GM23338 (cell line): ENCODE measurements at regions not wholly inside any gene's neighbourhood (a gene's known extent, or its start where the extent isn't known, plus 50 kb on each side); places are given as distances from the start of the nearest gene placed in this dataset.

ENCODE experiments used
- ATAC-seq: fragments of 200-7000 bp; cut with Tn5 transposase; 3 replicates; pipeline ENCODE4 v1.9.1; 2020
- DNase-seq: peaks from one replicate; pipeline ENCODE4 v3.0.0-alpha.2; 2015; ENCODE audit warnings: low spot score
- H2AFZ ChIP-seq: fragments of 200-600 bp; sonication (generic); 2 replicates; pipeline ENCODE4 v1.8.0; 2016; ENCODE audit warnings: antibody characterized with exemption, mild to moderate bottlenecking, moderate library complexity
- H3F3A ChIP-seq: fragments of 200-600 bp; sonication (generic); replicated peaks from 2 replicates; pipeline ENCODE4 v1.8.0; 2017; ENCODE audit warnings: antibody characterized with exemption, mixed run types, low read depth
- H3K27ac ChIP-seq: fragments of 200-600 bp; sonication (generic); 2 replicates; pipeline ENCODE4 v1.6.1; 2016; ENCODE audit warnings: low read depth
- H3K27me3 ChIP-seq: fragments of 200-600 bp; sonication (generic); 2 replicates; pipeline ENCODE4 v1.8.0; 2016; ENCODE audit warnings: mild to moderate bottlenecking, mixed run types, moderate library complexity; ENCODE audit not compliant: insufficient read depth
- H3K36me3 ChIP-seq: fragments of 200-600 bp; sonication (generic); 2 replicates; pipeline ENCODE4 v1.8.0; 2016; ENCODE audit warnings: mild to moderate bottlenecking; ENCODE audit not compliant: insufficient read depth
- H3K4me1 ChIP-seq: fragments of 200-600 bp; sonication (generic); 2 replicates; pipeline ENCODE4 v1.8.0; 2016; ENCODE audit warnings: mild to moderate bottlenecking, moderate library complexity; ENCODE audit not compliant: insufficient read depth
- H3K4me2 ChIP-seq: fragments of 200-600 bp; sonication (generic); 2 replicates; pipeline ENCODE4 v1.7.1; 2017; ENCODE audit warnings: mixed run types
- H3K4me3 ChIP-seq: fragments of 200-600 bp; sonication (generic); 2 replicates; pipeline ENCODE4 v1.6.1; 2016; ENCODE audit warnings: mixed run types
- H3K79me2 ChIP-seq: fragments of 200-600 bp; sonication (generic); replicated peaks from 2 replicates; pipeline ENCODE4 v1.8.0; 2017; ENCODE audit warnings: mild to moderate bottlenecking; ENCODE audit not compliant: insufficient read depth
- H3K9me2 ChIP-seq: fragments of 200-600 bp; sonication (generic); 2 replicates; pipeline ENCODE4 v1.8.0; 2017; ENCODE audit not compliant: insufficient read depth
- H4K20me1 ChIP-seq: fragments of 200-600 bp; sonication (generic); replicated peaks from 2 replicates; pipeline ENCODE4 v1.8.0; 2017; ENCODE audit warnings: mild to moderate bottlenecking; ENCODE audit not compliant: insufficient read depth
- H3K27ac Mint-ChIP-seq: 2 replicates; pipeline ENCODE4 v1.8.0; 2020; ENCODE audit warnings: inconsistent platforms, mild to moderate bottlenecking, moderate library complexity, mixed read lengths
- H3K27me3 Mint-ChIP-seq: 3 replicates; pipeline ENCODE4 v1.8.0; 2022; ENCODE audit warnings: low read depth, mild to moderate bottlenecking, moderate library complexity, mixed read lengths, inconsistent platforms; ENCODE audit not compliant: insufficient read depth, poor library complexity
- H3K36me3 Mint-ChIP-seq: 3 replicates; pipeline ENCODE4 v1.8.0; 2021; ENCODE audit warnings: low read depth, mild to moderate bottlenecking, inconsistent platforms, moderate library complexity, mixed read lengths
- H3K4me1 Mint-ChIP-seq: 3 replicates; pipeline ENCODE4 v1.8.0; 2020; ENCODE audit warnings: mild to moderate bottlenecking, inconsistent platforms, mixed read lengths
- H3K4me3 Mint-ChIP-seq: 3 replicates; pipeline ENCODE4 v1.8.0; 2021; ENCODE audit warnings: moderate library complexity, mild to moderate bottlenecking, inconsistent platforms, mixed read lengths
- H3K9me3 Mint-ChIP-seq: 3 replicates; pipeline ENCODE4 v1.8.0; 2020; ENCODE audit warnings: moderate library complexity, mild to moderate bottlenecking, inconsistent platforms, mixed read lengths
- CREB1 ChIP-seq: fragments of 250-450 bp; sonication (Bioruptor Pico); IDR thresholded peaks from 2 replicates; pipeline ENCODE4 v1.5.0; 2020; ENCODE audit warnings: low read depth, mild to moderate bottlenecking, moderate library complexity
- EZH2 ChIP-seq: fragments of 200-600 bp; sonication (generic); IDR thresholded peaks from one replicate; pipeline ENCODE4 v1.8.0; 2017; ENCODE audit warnings: antibody characterized with exemption, mild to moderate bottlenecking, low read depth; ENCODE audit not compliant: unreplicated experiment
- EZH2phosphoT487 ChIP-seq: fragments of 200-600 bp; sonication (generic); IDR thresholded peaks from one replicate; pipeline ENCODE4 v1.8.1; 2018; ENCODE audit warnings: antibody characterized with exemption; ENCODE audit not compliant: unreplicated experiment
- JUNB ChIP-seq: IDR thresholded peaks from one replicate; pipeline ENCODE4 v1.6.1; 2016; ENCODE audit warnings: antibody characterized with exemption; ENCODE audit not compliant: unreplicated experiment
- NANOG ChIP-seq: IDR thresholded peaks from 2 replicates; pipeline ENCODE4 v1.6.1; 2016; ENCODE audit warnings: antibody characterized with exemption, borderline replicate concordance
- STAT1 ChIP-seq: IDR thresholded peaks from one replicate; pipeline ENCODE4 v1.6.1; 2016; ENCODE audit warnings: antibody characterized with exemption; ENCODE audit not compliant: unreplicated experiment
- ZNF331 ChIP-seq: fragments of 250-450 bp; sonication (Bioruptor Pico); IDR thresholded peaks from 2 replicates; pipeline ENCODE4 v1.5.0; 2020; ENCODE audit warnings: low read depth, mild to moderate bottlenecking, moderate library complexity
- TF ChIP-seq, protein P1 (sequence below), 2 experiments: fragments of 200-600 bp in 1 of 2; sonication (generic) in 1 of 2; conservative IDR thresholded peaks; 2 replicates each; pipeline versions ENCODE4 v1.5.1 to v1.6.1; 2016 to 2017; ENCODE audit warnings: antibody characterized with exemption in 2 of 2, low read depth in 2 of 2, mild to moderate bottlenecking in 2 of 2, moderate library complexity in 1 of 2
- TF ChIP-seq, protein P2 (sequence below): IDR thresholded peaks from one replicate; pipeline ENCODE4 v1.6.1; 2018; ENCODE audit warnings: antibody characterized with exemption; ENCODE audit not compliant: unreplicated experiment
- TF ChIP-seq, protein P3 (sequence below): fragments of 250-450 bp; sonication (Bioruptor Pico); IDR thresholded peaks from 2 replicates; pipeline ENCODE4 v1.5.0; 2020; ENCODE audit warnings: mild to moderate bottlenecking, moderate library complexity
- TF ChIP-seq, protein P4 (sequence below): IDR thresholded peaks from 2 replicates; pipeline ENCODE4 v1.6.1; 2016; ENCODE audit warnings: antibody characterized with exemption

DNA sequence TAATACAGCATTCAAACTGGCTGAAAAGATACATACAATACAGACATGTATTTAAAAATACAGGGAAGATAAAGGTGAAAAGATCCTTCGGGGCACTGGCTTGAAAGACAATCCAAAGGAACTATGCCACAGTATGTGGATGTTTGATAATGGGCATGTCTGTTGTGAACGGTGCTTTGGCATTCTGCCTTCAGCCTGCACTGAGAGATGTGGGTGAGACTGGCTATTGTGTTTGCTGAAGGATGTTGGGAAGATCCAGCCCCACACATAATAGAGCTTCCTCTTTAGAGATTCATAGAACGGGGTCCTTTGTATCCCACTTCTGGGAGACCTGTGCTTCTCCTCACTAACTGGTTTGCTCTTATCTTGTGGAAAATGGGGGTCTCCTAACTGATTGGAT lies 65.1 kb upstream of the CXCR4 start:
- Mint-ChIP-seq H3K27me3 (peaks cover 2% of the 10 kb centered on the region), H3K27ac (no peak overlapping the region), H3K36me3 (no peaks in the 10 kb centered on the region), H3K4me1 (no peaks in the 10 kb centered on the region), H3K4me3 (no peak overlapping the region), H3K9me3 (peaks cover 16% of the 10 kb centered on the region)
- H3K27me3 ChIP-seq = no peaks in the 10 kb centered on the region
- H3K27ac ChIP-seq = no peak overlapping the region
- H3F3A ChIP-seq = no peaks in the 10 kb centered on the region
- H3K79me2 ChIP-seq = no peaks in the 10 kb centered on the region
- no peak overlapping the region for H2AFZ ChIP-seq
- TF ChIP-seq, protein P1, sequence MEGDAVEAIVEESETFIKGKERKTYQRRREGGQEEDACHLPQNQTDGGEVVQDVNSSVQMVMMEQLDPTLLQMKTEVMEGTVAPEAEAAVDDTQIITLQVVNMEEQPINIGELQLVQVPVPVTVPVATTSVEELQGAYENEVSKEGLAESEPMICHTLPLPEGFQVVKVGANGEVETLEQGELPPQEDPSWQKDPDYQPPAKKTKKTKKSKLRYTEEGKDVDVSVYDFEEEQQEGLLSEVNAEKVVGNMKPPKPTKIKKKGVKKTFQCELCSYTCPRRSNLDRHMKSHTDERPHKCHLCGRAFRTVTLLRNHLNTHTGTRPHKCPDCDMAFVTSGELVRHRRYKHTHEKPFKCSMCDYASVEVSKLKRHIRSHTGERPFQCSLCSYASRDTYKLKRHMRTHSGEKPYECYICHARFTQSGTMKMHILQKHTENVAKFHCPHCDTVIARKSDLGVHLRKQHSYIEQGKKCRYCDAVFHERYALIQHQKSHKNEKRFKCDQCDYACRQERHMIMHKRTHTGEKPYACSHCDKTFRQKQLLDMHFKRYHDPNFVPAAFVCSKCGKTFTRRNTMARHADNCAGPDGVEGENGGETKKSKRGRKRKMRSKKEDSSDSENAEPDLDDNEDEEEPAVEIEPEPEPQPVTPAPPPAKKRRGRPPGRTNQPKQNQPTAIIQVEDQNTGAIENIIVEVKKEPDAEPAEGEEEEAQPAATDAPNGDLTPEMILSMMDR (conservative IDR thresholded peaks at IDR 0.05; ENCODE audit: low read depth in 2 of 2) = no peak
- no peak for TF ChIP-seq JUNB
- no peak for TF ChIP-seq NANOG
- TF ChIP-seq, protein P2, sequence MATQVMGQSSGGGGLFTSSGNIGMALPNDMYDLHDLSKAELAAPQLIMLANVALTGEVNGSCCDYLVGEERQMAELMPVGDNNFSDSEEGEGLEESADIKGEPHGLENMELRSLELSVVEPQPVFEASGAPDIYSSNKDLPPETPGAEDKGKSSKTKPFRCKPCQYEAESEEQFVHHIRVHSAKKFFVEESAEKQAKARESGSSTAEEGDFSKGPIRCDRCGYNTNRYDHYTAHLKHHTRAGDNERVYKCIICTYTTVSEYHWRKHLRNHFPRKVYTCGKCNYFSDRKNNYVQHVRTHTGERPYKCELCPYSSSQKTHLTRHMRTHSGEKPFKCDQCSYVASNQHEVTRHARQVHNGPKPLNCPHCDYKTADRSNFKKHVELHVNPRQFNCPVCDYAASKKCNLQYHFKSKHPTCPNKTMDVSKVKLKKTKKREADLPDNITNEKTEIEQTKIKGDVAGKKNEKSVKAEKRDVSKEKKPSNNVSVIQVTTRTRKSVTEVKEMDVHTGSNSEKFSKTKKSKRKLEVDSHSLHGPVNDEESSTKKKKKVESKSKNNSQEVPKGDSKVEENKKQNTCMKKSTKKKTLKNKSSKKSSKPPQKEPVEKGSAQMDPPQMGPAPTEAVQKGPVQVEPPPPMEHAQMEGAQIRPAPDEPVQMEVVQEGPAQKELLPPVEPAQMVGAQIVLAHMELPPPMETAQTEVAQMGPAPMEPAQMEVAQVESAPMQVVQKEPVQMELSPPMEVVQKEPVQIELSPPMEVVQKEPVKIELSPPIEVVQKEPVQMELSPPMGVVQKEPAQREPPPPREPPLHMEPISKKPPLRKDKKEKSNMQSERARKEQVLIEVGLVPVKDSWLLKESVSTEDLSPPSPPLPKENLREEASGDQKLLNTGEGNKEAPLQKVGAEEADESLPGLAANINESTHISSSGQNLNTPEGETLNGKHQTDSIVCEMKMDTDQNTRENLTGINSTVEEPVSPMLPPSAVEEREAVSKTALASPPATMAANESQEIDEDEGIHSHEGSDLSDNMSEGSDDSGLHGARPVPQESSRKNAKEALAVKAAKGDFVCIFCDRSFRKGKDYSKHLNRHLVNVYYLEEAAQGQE = no peak
- no peak for TF ChIP-seq ZNF331 (CRISPR knock-in tag)
- no peak for TF ChIP-seq EZH2phosphoT487
- no peak for TF ChIP-seq STAT1
- TF ChIP-seq CREB1 (CRISPR knock-in tag) = no peak
- TF ChIP-seq, protein P3, sequence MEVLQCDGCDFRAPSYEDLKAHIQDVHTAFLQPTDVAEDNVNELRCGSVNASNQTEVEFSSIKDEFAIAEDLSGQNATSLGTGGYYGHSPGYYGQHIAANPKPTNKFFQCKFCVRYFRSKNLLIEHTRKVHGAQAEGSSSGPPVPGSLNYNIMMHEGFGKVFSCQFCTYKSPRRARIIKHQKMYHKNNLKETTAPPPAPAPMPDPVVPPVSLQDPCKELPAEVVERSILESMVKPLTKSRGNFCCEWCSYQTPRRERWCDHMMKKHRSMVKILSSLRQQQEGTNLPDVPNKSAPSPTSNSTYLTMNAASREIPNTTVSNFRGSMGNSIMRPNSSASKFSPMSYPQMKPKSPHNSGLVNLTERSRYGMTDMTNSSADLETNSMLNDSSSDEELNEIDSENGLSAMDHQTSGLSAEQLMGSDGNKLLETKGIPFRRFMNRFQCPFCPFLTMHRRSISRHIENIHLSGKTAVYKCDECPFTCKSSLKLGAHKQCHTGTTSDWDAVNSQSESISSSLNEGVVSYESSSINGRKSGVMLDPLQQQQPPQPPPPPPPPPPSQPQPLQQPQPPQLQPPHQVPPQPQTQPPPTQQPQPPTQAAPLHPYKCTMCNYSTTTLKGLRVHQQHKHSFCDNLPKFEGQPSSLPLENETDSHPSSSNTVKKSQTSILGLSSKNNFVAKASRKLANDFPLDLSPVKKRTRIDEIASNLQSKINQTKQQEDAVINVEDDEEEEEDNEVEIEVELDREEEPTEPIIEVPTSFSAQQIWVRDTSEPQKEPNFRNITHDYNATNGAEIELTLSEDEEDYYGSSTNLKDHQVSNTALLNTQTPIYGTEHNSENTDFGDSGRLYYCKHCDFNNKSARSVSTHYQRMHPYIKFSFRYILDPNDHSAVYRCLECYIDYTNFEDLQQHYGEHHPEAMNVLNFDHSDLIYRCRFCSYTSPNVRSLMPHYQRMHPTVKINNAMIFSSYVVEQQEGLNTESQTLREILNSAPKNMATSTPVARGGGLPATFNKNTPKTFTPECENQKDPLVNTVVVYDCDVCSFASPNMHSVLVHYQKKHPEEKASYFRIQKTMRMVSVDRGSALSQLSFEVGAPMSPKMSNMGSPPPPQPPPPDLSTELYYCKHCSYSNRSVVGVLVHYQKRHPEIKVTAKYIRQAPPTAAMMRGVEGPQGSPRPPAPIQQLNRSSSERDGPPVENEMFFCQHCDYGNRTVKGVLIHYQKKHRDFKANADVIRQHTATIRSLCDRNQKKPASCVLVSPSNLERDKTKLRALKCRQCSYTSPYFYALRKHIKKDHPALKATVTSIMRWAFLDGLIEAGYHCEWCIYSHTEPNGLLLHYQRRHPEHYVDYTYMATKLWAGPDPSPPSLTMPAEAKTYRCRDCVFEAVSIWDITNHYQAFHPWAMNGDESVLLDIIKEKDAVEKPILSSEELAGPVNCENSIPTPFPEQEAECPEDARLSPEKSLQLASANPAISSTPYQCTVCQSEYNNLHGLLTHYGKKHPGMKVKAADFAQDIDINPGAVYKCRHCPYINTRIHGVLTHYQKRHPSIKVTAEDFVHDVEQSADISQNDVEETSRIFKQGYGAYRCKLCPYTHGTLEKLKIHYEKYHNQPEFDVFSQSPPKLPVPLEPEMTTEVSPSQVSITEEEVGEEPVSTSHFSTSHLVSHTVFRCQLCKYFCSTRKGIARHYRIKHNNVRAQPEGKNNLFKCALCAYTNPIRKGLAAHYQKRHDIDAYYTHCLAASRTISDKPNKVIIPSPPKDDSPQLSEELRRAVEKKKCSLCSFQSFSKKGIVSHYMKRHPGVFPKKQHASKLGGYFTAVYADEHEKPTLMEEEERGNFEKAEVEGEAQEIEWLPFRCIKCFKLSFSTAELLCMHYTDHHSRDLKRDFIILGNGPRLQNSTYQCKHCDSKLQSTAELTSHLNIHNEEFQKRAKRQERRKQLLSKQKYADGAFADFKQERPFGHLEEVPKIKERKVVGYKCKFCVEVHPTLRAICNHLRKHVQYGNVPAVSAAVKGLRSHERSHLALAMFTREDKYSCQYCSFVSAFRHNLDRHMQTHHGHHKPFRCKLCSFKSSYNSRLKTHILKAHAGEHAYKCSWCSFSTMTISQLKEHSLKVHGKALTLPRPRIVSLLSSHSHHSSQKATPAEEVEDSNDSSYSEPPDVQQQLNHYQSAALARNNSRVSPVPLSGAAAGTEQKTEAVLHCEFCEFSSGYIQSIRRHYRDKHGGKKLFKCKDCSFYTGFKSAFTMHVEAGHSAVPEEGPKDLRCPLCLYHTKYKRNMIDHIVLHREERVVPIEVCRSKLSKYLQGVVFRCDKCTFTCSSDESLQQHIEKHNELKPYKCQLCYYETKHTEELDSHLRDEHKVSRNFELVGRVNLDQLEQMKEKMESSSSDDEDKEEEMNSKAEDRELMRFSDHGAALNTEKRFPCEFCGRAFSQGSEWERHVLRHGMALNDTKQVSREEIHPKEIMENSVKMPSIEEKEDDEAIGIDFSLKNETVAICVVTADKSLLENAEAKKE (CRISPR knock-in tag) = no peak
- TF ChIP-seq, protein P4, sequence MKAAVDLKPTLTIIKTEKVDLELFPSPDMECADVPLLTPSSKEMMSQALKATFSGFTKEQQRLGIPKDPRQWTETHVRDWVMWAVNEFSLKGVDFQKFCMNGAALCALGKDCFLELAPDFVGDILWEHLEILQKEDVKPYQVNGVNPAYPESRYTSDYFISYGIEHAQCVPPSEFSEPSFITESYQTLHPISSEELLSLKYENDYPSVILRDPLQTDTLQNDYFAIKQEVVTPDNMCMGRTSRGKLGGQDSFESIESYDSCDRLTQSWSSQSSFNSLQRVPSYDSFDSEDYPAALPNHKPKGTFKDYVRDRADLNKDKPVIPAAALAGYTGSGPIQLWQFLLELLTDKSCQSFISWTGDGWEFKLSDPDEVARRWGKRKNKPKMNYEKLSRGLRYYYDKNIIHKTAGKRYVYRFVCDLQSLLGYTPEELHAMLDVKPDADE = no peak
- no peak for TF ChIP-seq EZH2
- H3K9me2 ChIP-seq = 0 out of 2 replicates have a peak, but pooled peaks cover 4% of the 10 kb centered on the region
- no peak overlapping the region for H3K4me2 ChIP-seq
- no peaks in the 10 kb centered on the region for H3K36me3 ChIP-seq
- no peaks in the 10 kb centered on the region for H3K4me1 ChIP-seq
- ATAC-seq (no peak), DNase-seq (no peak)
- H3K4me3 ChIP-seq = no peak overlapping the region
- no peaks in the 10 kb centered on the region for H4K20me1 ChIP-seq
